NCI-H146 treated with DMSO at 0.1 percent for 48 hours (cell line): ENCODE measurements at regions not wholly inside any gene's neighbourhood (a gene's known extent, or its start where the extent isn't known, plus 50 kb on each side); places are given as distances from the start of the nearest gene placed in this dataset.
"Not testable (repeated sequence)": the region's sequence is repeated elsewhere in the genome, so short reads cannot be mapped to it uniquely, and the experiment has no call there.

Source experiments
- DNase-seq: peaks from one replicate; lab custom pipeline; 2025; ENCODE audit not compliant: unreplicated experiment; lab: John Stamatoyannopoulos, UW

DNA sequence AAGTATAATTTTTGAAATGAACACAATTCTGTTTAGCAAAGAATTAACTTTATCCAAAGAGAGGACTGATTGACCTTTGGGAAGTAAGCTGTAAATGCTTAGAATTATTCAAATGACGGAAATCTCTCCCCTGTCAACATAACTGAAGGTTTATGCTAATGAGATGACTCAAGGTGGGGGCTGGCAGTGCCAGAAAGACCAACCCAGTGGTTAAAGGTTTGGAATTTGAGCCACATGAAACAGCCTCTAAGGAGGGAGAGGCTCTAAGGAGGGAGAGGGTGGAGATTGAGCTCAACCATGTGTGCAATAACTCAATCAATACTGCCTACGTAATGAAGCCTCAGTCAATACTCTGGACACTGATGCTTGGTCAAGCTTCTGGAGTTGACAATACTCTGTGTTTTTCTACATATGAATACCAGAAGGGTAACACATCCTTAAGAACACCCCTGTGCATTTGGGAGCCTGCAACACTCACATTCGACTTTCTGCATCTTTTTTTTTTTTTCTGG, 123.4 kb upstream of the TENT5A start:
- DNase-seq = no peak

DNA sequence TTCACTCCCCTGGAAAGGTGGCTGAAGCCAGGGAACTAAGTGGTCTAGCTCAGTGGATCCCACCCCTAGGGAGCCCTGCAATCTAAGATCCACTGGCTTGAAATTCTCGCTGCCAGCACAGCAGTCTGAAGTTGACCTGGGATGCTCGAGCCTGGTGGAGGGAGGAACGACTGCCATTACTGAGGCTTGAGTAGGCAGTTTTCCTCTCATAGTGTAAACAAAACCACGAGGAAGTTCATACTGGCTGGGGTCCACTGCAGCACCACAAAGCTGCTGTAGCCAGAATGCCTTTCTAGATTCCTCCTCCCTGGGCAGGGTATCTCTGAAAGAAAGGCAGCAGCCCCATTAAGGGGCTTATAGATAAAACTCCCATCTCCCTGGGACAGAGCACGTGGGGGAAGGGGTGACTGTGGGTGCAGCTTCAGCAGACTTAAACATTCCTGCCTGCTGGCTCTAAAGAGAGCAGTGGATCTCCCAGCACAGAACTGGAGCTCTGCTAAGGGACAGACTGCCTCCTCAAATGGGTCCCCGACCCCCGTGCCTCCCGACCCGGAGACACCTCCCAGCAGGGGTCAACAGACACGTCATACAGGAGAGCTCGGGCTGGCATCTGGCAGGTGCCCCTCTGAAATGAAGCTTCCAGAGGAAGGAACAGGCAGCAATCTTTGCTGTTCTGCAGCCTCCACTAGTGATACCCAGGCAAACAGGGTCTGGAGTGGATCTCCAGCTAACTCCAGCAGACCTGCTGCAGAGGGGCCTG, 117.4 kb upstream of the TENT5A start:
- DNase-seq = not testable (repeated sequence)

- DNase-seq = no peak
These were observed 113.2 kb upstream of the TENT5A start for GRCh38 chr6:81865712-81866111.

DNA sequence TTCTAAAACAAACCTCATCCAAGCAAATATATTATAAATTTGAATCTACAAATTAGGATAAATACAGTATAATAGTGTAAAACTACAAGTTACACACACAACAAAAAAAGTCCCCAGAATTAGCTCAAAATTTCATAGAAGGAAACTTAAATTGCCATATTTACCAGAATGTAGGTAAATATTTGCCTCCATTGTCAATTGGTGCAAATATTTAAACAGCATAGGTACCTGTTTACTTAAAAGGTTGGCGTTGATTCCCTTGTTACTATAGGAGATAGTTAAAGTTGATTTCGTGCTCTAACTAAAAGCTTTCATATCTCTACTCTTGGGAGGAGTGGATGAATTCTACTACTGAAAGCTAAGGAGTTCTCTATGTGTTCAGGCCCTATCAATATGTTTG, 111.6 kb upstream of the TENT5A start:
- DNase-seq = peak; percentile 8

DNA sequence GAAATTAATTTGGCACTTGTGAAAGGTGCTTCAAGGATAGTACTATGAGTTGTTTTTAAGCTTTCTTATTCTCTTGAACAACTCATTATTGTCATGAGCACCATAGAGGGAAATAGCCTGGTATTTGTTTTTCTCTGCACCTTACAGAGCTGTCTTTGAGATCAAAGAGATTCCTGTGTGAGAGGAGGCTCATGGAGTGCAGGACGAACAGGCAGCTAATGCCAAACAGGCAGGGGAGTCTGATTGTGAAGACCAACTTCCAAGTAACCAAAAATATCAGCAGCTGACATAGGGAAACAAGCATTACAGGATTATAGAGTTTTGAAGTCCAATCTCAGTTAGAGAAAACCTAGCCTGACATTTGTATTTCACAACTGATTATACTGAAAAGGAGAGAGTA, 110.6 kb upstream of the TENT5A start:
- DNase-seq = no peak

GRCh38 chr6:81861281-81861680, 108.8 kb upstream of the TENT5A start:
- no peak for DNase-seq

- DNase-seq = no peak
These were observed 107.4 kb upstream of the TENT5A start for GRCh38 chr6:81859884-81860283.

GRCh38 chr6:81857812-81858211, 105.3 kb upstream of the TENT5A start:
- DNase-seq = no peak

DNA sequence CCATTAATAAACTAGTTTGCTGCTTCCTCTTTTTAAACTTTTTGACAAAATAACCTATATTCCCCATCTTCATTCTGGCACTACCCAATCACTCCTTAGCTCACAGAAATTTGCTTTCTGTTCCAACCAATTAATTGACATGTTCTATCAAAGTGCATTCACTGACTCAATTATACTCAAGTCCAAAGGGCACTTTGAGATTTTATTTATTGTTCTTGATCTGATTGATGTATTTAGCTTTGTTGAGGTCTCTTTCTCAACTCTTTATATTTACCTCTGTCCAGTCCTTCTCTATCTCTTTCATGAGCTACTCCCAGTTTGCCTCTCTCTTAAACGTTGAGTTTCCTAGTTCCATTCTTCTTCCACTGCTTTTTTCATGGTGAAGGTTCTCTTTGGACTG, 104.4 kb upstream of the TENT5A start:
- no peak for DNase-seq

DNA sequence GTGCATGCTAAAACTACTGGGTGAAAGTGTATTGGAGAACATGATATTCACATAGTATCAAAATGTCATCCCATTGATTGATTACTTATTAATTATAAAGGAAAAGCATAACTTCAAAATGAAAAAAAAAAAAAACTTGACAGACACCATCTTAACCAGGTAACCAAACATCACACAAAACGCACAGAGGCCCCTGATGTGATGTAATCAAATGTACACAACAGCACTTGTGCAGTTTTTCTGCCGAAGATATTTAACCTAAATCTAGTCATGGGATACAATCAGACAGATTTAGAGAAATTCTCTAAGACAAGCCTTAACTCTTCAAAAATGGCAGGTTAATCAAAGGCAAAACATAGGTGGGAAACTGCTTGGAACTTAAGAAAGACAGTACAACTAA, 102.0 kb upstream of the TENT5A start:
- no peak for DNase-seq

- DNase-seq = no peak
These were observed 101.5 kb upstream of the TENT5A start for GRCh38 chr6:81853975-81854374.

DNA sequence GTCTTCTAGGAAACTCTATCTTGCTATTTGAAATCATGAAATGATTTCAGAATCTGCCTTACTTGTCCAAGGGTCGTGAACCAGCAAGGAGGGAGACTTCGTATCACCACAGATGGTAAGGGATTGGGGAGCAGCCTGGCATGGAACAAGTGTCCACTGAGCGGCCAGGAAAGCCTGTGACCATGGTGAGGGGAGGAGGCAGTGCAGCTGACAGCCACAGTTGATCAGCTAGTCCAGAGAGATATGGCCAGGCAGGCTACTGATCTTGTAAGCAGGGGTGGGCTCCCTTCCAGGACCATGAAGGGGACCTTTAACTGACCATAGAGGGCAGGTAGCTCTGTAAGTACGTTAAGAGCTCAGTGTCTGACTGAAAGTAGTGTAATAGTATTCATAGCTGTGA, 96.8 kb upstream of the TENT5A start:
- DNase-seq = no peak

DNA sequence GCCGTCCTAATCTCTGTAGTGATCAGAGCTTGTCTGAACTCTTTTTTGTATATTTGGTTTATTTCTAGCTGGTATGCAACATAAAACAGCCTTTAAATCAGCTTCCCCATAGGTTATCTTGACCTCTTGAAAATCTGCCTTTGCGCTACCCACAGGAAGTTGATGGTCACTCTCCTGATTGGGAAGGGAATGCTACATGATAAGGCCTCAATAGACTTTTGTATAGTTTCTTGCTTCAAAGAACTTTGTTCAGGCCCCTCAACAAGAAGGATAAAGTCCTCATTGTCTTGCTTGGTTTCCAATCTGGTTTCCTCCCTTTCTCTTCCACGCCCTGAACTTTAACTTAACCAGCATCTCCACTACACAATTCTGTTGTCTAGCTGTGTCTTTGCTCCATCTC, 95.4 kb upstream of the TENT5A start:
- no peak for DNase-seq

DNA sequence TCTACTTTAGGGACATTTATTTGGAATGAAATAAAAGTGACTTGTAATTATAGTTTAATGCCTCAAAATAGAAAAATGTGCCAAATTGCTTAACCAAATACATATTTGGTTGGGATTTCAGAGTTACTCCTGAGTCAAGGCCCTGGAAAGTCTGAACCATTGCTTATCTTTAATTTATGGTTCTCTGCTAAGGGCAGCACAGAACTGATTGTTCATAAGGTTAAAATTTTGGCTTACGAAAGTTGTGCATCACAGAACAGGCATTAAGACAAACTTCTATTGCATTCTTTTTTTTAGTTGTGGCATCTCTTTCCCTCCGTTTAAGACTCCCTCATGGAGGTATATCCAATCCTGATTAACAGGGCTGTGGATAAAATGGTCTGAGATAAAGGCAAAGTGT, 92.2 kb upstream of the TENT5A start:
- no peak for DNase-seq

DNA sequence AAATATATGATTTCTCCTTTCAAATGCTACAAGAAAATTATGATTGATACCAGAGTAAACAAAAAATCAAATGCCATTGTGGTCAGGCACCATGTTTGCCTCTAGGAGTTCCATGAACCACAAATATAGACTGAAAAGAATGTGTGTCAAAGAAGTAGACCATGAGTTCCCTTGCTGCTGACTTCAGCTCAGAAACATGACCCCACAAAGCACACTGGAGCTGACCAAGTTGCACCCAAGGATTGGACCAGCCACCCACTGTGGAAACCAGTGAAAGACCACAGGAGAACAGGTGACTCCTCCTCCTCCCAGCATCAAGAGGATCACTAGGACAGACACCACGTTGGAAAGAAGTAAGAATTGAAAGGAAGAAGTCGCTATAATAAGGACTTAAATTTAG, 90.8 kb upstream of the TENT5A start:
- no peak for DNase-seq

DNA sequence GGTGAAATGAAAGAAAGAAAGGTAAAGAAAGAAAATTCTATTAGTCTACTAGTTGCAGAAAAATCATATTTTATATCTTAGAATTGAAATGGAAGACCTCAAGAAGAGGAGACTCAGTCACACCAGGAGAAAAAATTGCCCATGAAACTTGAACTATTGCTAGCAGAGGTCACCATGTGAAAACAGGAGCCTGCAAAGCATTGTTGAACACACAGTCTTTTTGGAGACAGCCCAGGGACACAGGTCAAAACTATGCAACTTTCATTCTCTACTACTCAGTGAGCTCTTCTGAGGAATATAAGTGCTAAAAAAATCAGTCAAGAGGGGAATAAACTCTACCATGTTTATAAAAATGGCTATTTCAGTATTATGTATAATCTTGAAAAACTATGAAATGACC, 89.8 kb upstream of the TENT5A start:
- DNase-seq = no peak

DNA sequence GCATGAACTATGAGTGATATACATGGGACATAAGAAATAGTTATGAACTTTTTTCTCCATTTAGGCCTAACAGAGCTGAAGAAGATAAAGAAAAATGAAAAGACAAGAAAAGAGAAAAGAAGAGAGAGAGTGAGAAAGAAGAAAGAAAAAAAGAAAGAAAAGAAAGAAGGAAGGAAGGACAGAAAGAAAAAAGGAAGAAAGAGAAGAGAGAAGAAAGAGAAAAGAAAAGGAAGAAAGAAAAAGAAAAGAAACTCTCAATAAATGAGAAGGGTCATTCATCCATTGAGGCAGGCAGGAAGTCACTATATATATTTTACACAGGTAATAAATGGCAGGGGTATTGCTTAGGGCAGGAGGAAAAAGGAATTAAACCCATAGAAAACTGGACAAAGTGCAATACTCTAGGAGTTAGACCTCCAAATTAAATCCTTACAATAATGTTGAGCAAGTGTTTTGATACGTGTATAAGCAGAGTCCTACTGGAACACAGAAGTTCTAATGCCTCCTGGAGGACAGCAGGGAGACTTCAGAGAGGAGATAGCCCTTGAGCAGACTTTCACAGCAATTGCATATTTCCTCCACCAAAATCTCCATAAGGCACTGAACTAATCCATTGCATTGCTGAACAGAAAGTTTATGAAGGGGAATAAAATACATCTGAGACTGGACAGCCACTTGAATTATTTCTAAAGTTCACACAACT, 86.4 kb upstream of the TENT5A start:
- DNase-seq = no peak

DNA sequence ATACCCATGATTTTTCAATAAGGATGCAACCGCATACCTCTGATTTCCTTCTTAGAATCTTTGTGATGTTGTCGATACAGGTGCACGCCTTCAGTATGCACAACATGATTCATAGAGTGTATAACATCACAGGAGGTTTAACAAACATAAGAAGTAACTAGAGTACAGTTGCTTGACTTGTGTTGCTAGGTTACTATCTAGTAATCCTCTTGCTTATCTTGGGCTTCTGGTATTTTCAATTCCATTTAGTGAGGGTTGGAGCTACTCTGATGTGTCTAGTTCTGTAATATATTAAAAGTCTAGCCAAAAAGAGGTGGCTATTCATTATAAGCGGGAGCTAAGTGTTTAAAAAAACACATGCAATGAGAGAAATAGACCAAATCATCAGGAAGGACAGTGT, 85.5 kb upstream of the TENT5A start:
- DNase-seq = no peak

- no peak for DNase-seq
These were observed 81.7 kb upstream of the TENT5A start for GRCh38 chr6:81834141-81834681.

DNA sequence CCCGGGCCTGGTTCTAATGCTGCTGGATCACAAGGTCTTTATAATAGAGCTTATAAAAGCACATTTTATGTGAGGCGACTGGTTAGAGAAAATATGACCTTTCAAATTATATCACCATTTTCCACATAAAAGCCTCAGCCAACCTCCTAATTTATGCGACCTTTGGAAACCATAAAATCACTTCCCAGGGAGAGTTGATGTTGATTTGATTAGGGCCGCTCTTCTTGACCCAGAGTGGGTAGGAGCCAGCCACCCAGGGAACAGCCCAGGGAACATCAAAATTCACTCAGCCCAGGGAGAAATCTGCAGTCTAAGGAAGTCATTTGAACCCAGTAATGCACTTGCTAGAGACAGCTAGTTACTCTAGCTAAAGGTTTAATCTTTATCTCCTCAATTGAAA, 79.8 kb upstream of the TENT5A start:
- no peak for DNase-seq

- no peak for DNase-seq
These were observed 78.8 kb upstream of the TENT5A start for GRCh38 chr6:81831274-81831673.

- no peak for DNase-seq
These were observed 74.3 kb upstream of the TENT5A start for GRCh38 chr6:81826784-81827183.
